ENCODE measurements at regions not wholly inside any gene's neighbourhood (a gene's known extent, or its start where the extent isn't known, plus 50 kb on each side); places are given as distances from the start of the nearest gene placed in this dataset.

GRCh38 chr2:195488567-195488966 lies 168.5 kb upstream of the SLC39A10 start:
- CTCF ChIA-PET, result no interaction called here
- POLR2A ChIA-PET, result no interaction called here
- no peak for TF ChIP-seq TSHZ1 (tag by site-specific recombination; IDR thresholded peaks at IDR 0.05; ENCODE audit: borderline replicate concordance)
- TF ChIP-seq KLF1 (tag by site-specific recombination; IDR thresholded peaks at IDR 0.05), result no peak
- TF ChIP-seq BCL11A (tag by site-specific recombination; IDR thresholded peaks at IDR 0.05; ENCODE audit: low read depth), result no peak
- no peak for TF ChIP-seq ZNF398 (tag by site-specific recombination; IDR thresholded peaks at IDR 0.05)
- no peak for TF ChIP-seq ZNF16 (tag by site-specific recombination; IDR thresholded peaks at IDR 0.05; ENCODE audit: low read depth)
- no peak for TF ChIP-seq ZNF202 (tag by site-specific recombination; IDR thresholded peaks at IDR 0.05; ENCODE audit: borderline replicate concordance)
- no peak for TF ChIP-seq MEIS1 (CRISPR knock-in tag; IDR thresholded peaks at IDR 0.05; ENCODE audit: borderline replicate concordance)
- TF ChIP-seq ZNF2 (tag by site-specific recombination; IDR thresholded peaks at IDR 0.05), result no peak
- TF ChIP-seq KLF17 (tag by site-specific recombination; IDR thresholded peaks at IDR 0.05), result no peak
- TF ChIP-seq ZNF488 (tag by site-specific recombination; IDR thresholded peaks at IDR 0.05), result no peak
- TF ChIP-seq ZNF10 (tag by site-specific recombination; IDR thresholded peaks at IDR 0.05), result no peak
- TF ChIP-seq ZNF529 (tag by site-specific recombination; IDR thresholded peaks at IDR 0.05; ENCODE audit: insufficient replicate concordance), result no peak
- no peak for TF ChIP-seq ZNF155 (tag by site-specific recombination; IDR thresholded peaks at IDR 0.05)
- no peak for TF ChIP-seq ZNF248 (tag by site-specific recombination; IDR thresholded peaks at IDR 0.05)
- TF ChIP-seq ZNF639 (tag by site-specific recombination; IDR thresholded peaks at IDR 0.05), result no peak
- TF ChIP-seq ZNF121 (tag by site-specific recombination; IDR thresholded peaks at IDR 0.05), result no peak
- Histone ChIP-seq H3K27ac (ENCODE audit: extremely low read depth, low read depth, low read length) (no peak overlapping the region), H3K4me3 (ENCODE audit: low read depth, low read length) (no peak overlapping the region), H3K4me1 (ENCODE audit: control insufficient read depth, insufficient read depth, low read length) (no peaks in the 10 kb centered on the region), H3K36me3 (ENCODE audit: control insufficient read depth in 2 of 2, insufficient read depth in 1 of 2, low read length in 2 of 2) (no peaks in the 10 kb centered on the region), H3K9me3 (ENCODE audit: control insufficient read depth, insufficient read depth, low read depth, low read length) (no peaks in the 10 kb centered on the region)

- no peak overlapping the region for H3K4me3 ChIP-seq (ENCODE audit: low read depth, low read length)
- ChIA-PET CTCF (interaction anchor here (0.6 kb wide), 2 partner anchors 62 to 113 kb away, joined by 3 read pairs; no protein-coding TSS in a partner anchor), POLR2A (no interaction called here)
- no peaks in the 10 kb centered on the region for H3K9me3 ChIP-seq (ENCODE audit: control insufficient read depth, insufficient read depth, low read depth, low read length)
- H3K4me1 ChIP-seq (ENCODE audit: control insufficient read depth, insufficient read depth, low read length), result no peaks in the 10 kb centered on the region
- no peaks in the 10 kb centered on the region for H3K36me3 ChIP-seq (ENCODE audit: control insufficient read depth in 2 of 2, insufficient read depth in 1 of 2, low read length in 2 of 2)
- H3K27ac ChIP-seq (ENCODE audit: extremely low read depth, low read depth, low read length), result no peak overlapping the region
- no peak for TF ChIP-seq TCF7L2 (IDR thresholded peaks at IDR 0.05; ENCODE audit: borderline replicate concordance, low read depth, low read length)
- no peak for TF ChIP-seq ZNF354C (tag by site-specific recombination; IDR thresholded peaks at IDR 0.05; ENCODE audit: borderline replicate concordance, low read depth)
- TF ChIP-seq REST (tag by site-specific recombination; IDR thresholded peaks at IDR 0.05), result no peak
- no peak for TF ChIP-seq ZNF530 (tag by site-specific recombination; IDR thresholded peaks at IDR 0.05; ENCODE audit: low read depth)
- TF ChIP-seq ZNF529 (tag by site-specific recombination; IDR thresholded peaks at IDR 0.05; ENCODE audit: insufficient replicate concordance), result no peak
- TF ChIP-seq ZNF621 (tag by site-specific recombination; IDR thresholded peaks at IDR 0.05), result no peak
- no peak for TF ChIP-seq ZNF610 (tag by site-specific recombination; IDR thresholded peaks at IDR 0.05; ENCODE audit: borderline replicate concordance)
- TF ChIP-seq ZNF561 (tag by site-specific recombination; IDR thresholded peaks at IDR 0.05; ENCODE audit: borderline replicate concordance), result no peak
Measured at GRCh38 chr2:195486987-195487644, 169.9 kb upstream of the SLC39A10 start.
